ENCODE measurements at regions not wholly inside any gene's neighbourhood (a gene's known extent, or its start where the extent isn't known, plus 50 kb on each side); places are given as distances from the start of the nearest gene placed in this dataset.

DNA sequence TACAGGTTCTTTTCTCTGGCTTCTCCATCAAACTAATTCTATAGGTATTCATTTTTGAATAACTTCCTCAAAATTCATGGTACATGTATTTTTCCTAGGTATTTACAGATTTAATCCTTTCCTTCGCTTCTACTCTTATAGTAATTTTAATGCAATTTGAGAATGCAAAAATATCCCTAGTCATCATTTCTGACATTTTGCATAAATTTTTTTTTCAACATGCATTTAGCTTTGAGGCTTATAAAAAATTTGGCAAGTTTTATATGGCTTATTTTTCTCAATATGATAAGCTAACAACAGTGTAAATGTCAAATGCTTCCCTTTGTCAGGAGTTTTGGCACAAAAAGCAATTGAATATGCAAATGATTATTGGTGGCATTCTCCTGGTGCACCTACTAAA is 872.6 kb downstream of the FLRT2 start:
- Histone ChIP-seq H3K36me3 (no peaks in the 10 kb centered on the region), H3K4me1 (ENCODE audit: low read depth) (no peaks in the 10 kb centered on the region), H3K9me3 (ENCODE audit: low read depth) (no peaks in the 10 kb centered on the region), H3K27ac (no peak overlapping the region), H3K27me3 (no peaks in the 10 kb centered on the region), H3K4me3 (no peak overlapping the region)
- no peak for DNase-seq (ENCODE audit: low read depth in 1 of 2, low spot score in 1 of 2)
- TF ChIP-seq CTCF (IDR thresholded peaks at IDR 0.05; ENCODE audit: low read depth, low read length), result no peak

GRCh38 chr14:86391085-86391484 is 861.1 kb downstream of the FLRT2 start:
- DNase-seq (ENCODE audit: low read depth in 1 of 2, low spot score in 1 of 2), result no peak
- H3K36me3 ChIP-seq, result no peaks in the 10 kb centered on the region
- H3K4me3 ChIP-seq, result no peak overlapping the region
- H3K27me3 ChIP-seq, result no peaks in the 10 kb centered on the region
- H3K27ac ChIP-seq, result no peak overlapping the region
- TF ChIP-seq CTCF (IDR thresholded peaks at IDR 0.05; ENCODE audit: low read depth, low read length), result no peak
- no peaks in the 10 kb centered on the region for H3K9me3 ChIP-seq (ENCODE audit: low read depth)
- no peaks in the 10 kb centered on the region for H3K4me1 ChIP-seq (ENCODE audit: low read depth)

DNA sequence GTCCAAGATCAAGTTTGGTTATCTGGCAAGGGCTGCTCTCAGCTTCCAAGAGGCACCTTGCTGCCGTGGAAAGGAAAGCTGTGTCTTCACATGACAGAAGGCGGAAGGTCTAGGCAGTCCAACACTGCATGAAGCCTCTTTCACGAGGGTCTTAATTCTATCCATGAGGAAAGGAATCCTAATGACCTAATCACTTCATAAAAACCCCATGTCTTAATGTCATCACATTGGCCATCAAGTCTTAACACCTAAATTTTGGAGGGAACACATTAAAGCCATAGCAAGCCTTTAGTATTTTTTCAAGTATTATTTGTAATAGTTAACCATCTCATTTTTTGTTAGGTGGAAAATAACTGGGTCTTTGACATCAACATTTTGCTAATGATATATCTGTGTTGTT is 858.3 kb downstream of the FLRT2 start:
- Histone ChIP-seq H3K27me3 (no peaks in the 10 kb centered on the region), H3K27ac (no peak overlapping the region), H3K9me3 (ENCODE audit: low read depth) (no peaks in the 10 kb centered on the region), H3K4me3 (no peak overlapping the region), H3K36me3 (no peaks in the 10 kb centered on the region), H3K4me1 (ENCODE audit: low read depth) (no peaks in the 10 kb centered on the region)
- no peak for DNase-seq (ENCODE audit: low read depth in 1 of 2, low spot score in 1 of 2)
- TF ChIP-seq CTCF (IDR thresholded peaks at IDR 0.05; ENCODE audit: low read depth, low read length), result no peak

GRCh38 chr14:86373886-86374285 is 843.9 kb downstream of the FLRT2 start:
- no peaks in the 10 kb centered on the region for H3K4me1 ChIP-seq (ENCODE audit: low read depth)
- H3K27ac ChIP-seq, result no peak overlapping the region
- H3K36me3 ChIP-seq, result no peaks in the 10 kb centered on the region
- H3K9me3 ChIP-seq (ENCODE audit: low read depth), result no peaks in the 10 kb centered on the region
- no peak for TF ChIP-seq CTCF (IDR thresholded peaks at IDR 0.05; ENCODE audit: low read depth, low read length)
- DNase-seq (ENCODE audit: low read depth in 1 of 2, low spot score in 1 of 2), result no peak
- H3K4me3 ChIP-seq, result no peak overlapping the region
- no peaks in the 10 kb centered on the region for H3K27me3 ChIP-seq

- no peak for TF ChIP-seq CTCF (IDR thresholded peaks at IDR 0.05; ENCODE audit: low read depth, low read length)
- H3K9me3 ChIP-seq (ENCODE audit: low read depth), result no peaks in the 10 kb centered on the region
- no peaks in the 10 kb centered on the region for H3K36me3 ChIP-seq
- no peak for DNase-seq (ENCODE audit: low read depth in 1 of 2, low spot score in 1 of 2)
- no peaks in the 10 kb centered on the region for H3K27me3 ChIP-seq
- no peak overlapping the region for H3K4me3 ChIP-seq
- H3K27ac ChIP-seq, result no peak overlapping the region
- no peaks in the 10 kb centered on the region for H3K4me1 ChIP-seq (ENCODE audit: low read depth)
Observed at GRCh38 chr14:86372402-86372801, 842.5 kb downstream of the FLRT2 start.

GRCh38 chr14:86364634-86365033 is 834.7 kb downstream of the FLRT2 start:
- no peak for DNase-seq (ENCODE audit: low read depth in 1 of 2, low spot score in 1 of 2)
- no peaks in the 10 kb centered on the region for H3K27me3 ChIP-seq
- no peaks in the 10 kb centered on the region for H3K36me3 ChIP-seq
- no peaks in the 10 kb centered on the region for H3K9me3 ChIP-seq (ENCODE audit: low read depth)
- no peak overlapping the region for H3K27ac ChIP-seq
- H3K4me1 ChIP-seq (ENCODE audit: low read depth), result no peaks in the 10 kb centered on the region
- no peak for TF ChIP-seq CTCF (IDR thresholded peaks at IDR 0.05; ENCODE audit: low read depth, low read length)
- no peak overlapping the region for H3K4me3 ChIP-seq
